H9 (cell line): ENCODE measurements at regions not wholly inside any gene's neighbourhood (a gene's known extent, or its start where the extent isn't known, plus 50 kb on each side); places are given as distances from the start of the nearest gene placed in this dataset.

ENCODE experiments used
- DNase-seq: peaks from one replicate; pipeline ENCODE4 v3.0.0-alpha.2; 2017
- H2AFZ ChIP-seq: one replicate; pipeline ENCODE4 v1.6.1; 2013; ENCODE audit warnings: mild to moderate bottlenecking, low read length, control low read depth, moderate library complexity
- H2AK5ac ChIP-seq: 2 replicates; pipeline ENCODE4 v1.6.1; 2013; ENCODE audit warnings: low read length, control low read depth, mixed read lengths; ENCODE audit not compliant: insufficient read length
- H2BK120ac ChIP-seq: one replicate; pipeline ENCODE4 v1.6.1; 2013; ENCODE audit warnings: low read depth, mild to moderate bottlenecking, low read length, control low read depth, inconsistent platforms; ENCODE audit not compliant: poor library complexity, severe bottlenecking
- H2BK12ac ChIP-seq: 2 replicates; pipeline ENCODE4 v1.6.1; 2013; ENCODE audit warnings: low read length, control low read depth, mixed read lengths, low read depth; ENCODE audit not compliant: insufficient read length
- H2BK15ac ChIP-seq: 2 replicates; pipeline ENCODE4 v1.6.1; 2013; ENCODE audit warnings: low read depth, low read length, control low read depth
- H2BK20ac ChIP-seq: one replicate; pipeline ENCODE4 v1.6.1; 2013; ENCODE audit warnings: low read depth, mild to moderate bottlenecking, low read length, control low read depth, inconsistent platforms; ENCODE audit not compliant: poor library complexity, severe bottlenecking
- H2BK5ac ChIP-seq: 2 replicates; pipeline ENCODE4 v1.6.1; 2013; ENCODE audit warnings: low read length, control low read depth, mixed read lengths; ENCODE audit not compliant: insufficient read length
- H3K14ac ChIP-seq: 2 replicates; pipeline ENCODE4 v1.6.1; 2013; ENCODE audit warnings: low read length, control low read depth; ENCODE audit not compliant: insufficient read depth
- H3K18ac ChIP-seq: 2 replicates; pipeline ENCODE4 v1.6.1; 2013; ENCODE audit warnings: low read depth, mild to moderate bottlenecking, mixed read lengths, low read length, control low read depth; ENCODE audit not compliant: insufficient read length
- H3K23ac ChIP-seq: 2 replicates; pipeline ENCODE4 v1.6.1; 2013; ENCODE audit warnings: low read length, control low read depth, mixed read lengths, low read depth; ENCODE audit not compliant: insufficient read length
- H3K23me2 ChIP-seq: 2 replicates; pipeline ENCODE4 v1.6.1; 2013; ENCODE audit warnings: low read depth, mild to moderate bottlenecking, mixed read lengths, low read length, control low read depth; ENCODE audit not compliant: insufficient read length, poor library complexity, severe bottlenecking
- H3K27ac ChIP-seq: 2 replicates; pipeline ENCODE4 v1.5.1; 2013; ENCODE audit warnings: low read length, control low read depth, mixed read lengths, low read depth; ENCODE audit not compliant: insufficient read length
- H3K27me3 ChIP-seq: 2 replicates; pipeline ENCODE4 v1.6.1; 2013; ENCODE audit warnings: low read length, control low read depth, inconsistent platforms; ENCODE audit not compliant: insufficient read depth
- H3K4ac ChIP-seq: 2 replicates; pipeline ENCODE4 v1.6.1; 2013; ENCODE audit warnings: low read depth, mild to moderate bottlenecking, control low read depth, inconsistent platforms, low read length, moderate library complexity
- H3K4me1 ChIP-seq: 2 replicates; pipeline ENCODE4 v1.6.1; 2013; ENCODE audit warnings: low read length, control low read depth, inconsistent platforms; ENCODE audit not compliant: insufficient read depth
- H3K4me2 ChIP-seq: 2 replicates; pipeline ENCODE4 v1.6.1; 2013; ENCODE audit warnings: low read length, control low read depth, mixed read lengths; ENCODE audit not compliant: insufficient read length, insufficient read depth
- H3K56ac ChIP-seq: 2 replicates; pipeline ENCODE4 v1.6.1; 2013; ENCODE audit warnings: low read depth, mild to moderate bottlenecking, mixed read lengths, low read length, control low read depth; ENCODE audit not compliant: insufficient read length
- H3K79me1 ChIP-seq: 2 replicates; pipeline ENCODE4 v1.6.1; 2013; ENCODE audit warnings: low read depth, mild to moderate bottlenecking, moderate library complexity, low read length, control low read depth, inconsistent platforms; ENCODE audit not compliant: insufficient read depth, poor library complexity, severe bottlenecking
- H3K79me2 ChIP-seq: 2 replicates; pipeline ENCODE4 v1.6.1; 2013; ENCODE audit warnings: low read length, control low read depth, inconsistent platforms; ENCODE audit not compliant: insufficient read depth
- H3K9ac ChIP-seq: 2 replicates; pipeline ENCODE4 v1.6.1; 2013; ENCODE audit warnings: low read length, control low read depth, mixed read lengths; ENCODE audit not compliant: insufficient read length; ENCODE audit errors: extremely low read depth
- H3K9me3 ChIP-seq: one replicate; pipeline ENCODE4 v1.6.1; 2013; ENCODE audit warnings: low read depth, low read length, inconsistent platforms; ENCODE audit not compliant: control insufficient read depth
- H3T11ph ChIP-seq: one replicate; pipeline ENCODE4 v1.6.1; 2013; ENCODE audit warnings: mild to moderate bottlenecking, low read length, control low read depth, inconsistent platforms
- H4K20me1 ChIP-seq: one replicate; pipeline ENCODE4 v1.6.1; 2013; ENCODE audit not compliant: control insufficient read depth, insufficient read length, insufficient read depth
- H4K5ac ChIP-seq: 2 replicates; pipeline ENCODE4 v1.6.1; 2013; ENCODE audit warnings: low read depth, mild to moderate bottlenecking, mixed read lengths, low read length, control low read depth; ENCODE audit not compliant: insufficient read length
- H4K8ac ChIP-seq: replicated peaks from 2 replicates; pipeline ENCODE4 v1.6.1; 2013; ENCODE audit warnings: low read length, control low read depth, mixed read lengths, low read depth; ENCODE audit not compliant: insufficient read length
- H4K91ac ChIP-seq: 2 replicates; pipeline ENCODE4 v1.6.1; 2013; ENCODE audit warnings: low read depth, mild to moderate bottlenecking, moderate library complexity, mixed read lengths, low read length, control low read depth; ENCODE audit not compliant: insufficient read length
- H3K27ac Mint-ChIP-seq, 3 experiments: 2 replicates in 2 of 3; 3 replicates in 1 of 3; pipeline ENCODE4 v1.8.0; 2020 to 2021; ENCODE audit warnings: mixed read lengths in 3 of 3, mild to moderate bottlenecking in 1 of 3, moderate library complexity in 1 of 3
- H3K27me3 Mint-ChIP-seq: 2 replicates; pipeline ENCODE4 v1.8.0; 2021; ENCODE audit warnings: low read depth, mild to moderate bottlenecking, moderate library complexity, mixed read lengths
- H3K36me3 Mint-ChIP-seq, 3 experiments: 2 replicates in 2 of 3; 3 replicates in 1 of 3; pipeline ENCODE4 v1.8.0; 2020 to 2021; ENCODE audit warnings: low read depth in 3 of 3, mixed read lengths in 3 of 3; ENCODE audit not compliant: insufficient read depth in 1 of 3
- H3K4me1 Mint-ChIP-seq, 2 experiments: 2 replicates each; pipeline ENCODE4 v1.8.0; 2020; ENCODE audit warnings: mixed read lengths in 2 of 2
- H3K4me3 Mint-ChIP-seq, 2 experiments: 2 replicates in 1 of 2; 3 replicates in 1 of 2; pipeline ENCODE4 v1.8.0; 2020 to 2021; ENCODE audit warnings: mild to moderate bottlenecking in 2 of 2, mixed read lengths in 2 of 2, moderate library complexity in 1 of 2
- H3K9me3 Mint-ChIP-seq, 2 experiments: 2 replicates in 1 of 2; 3 replicates in 1 of 2; pipeline ENCODE4 v1.8.0; 2020; ENCODE audit warnings: mild to moderate bottlenecking in 2 of 2, mixed read lengths in 2 of 2, moderate library complexity in 1 of 2
- WGBS: extraction: QIAGEN DNeasy Blood & Tissue Kit; methylation state at CpG from one replicate; pipeline ENCODE4 v1.1.7; 2013; ENCODE audit warnings: missing lambda C conversion rate, low lambda C conversion rate, mixed read lengths; ENCODE audit not compliant: insufficient read length; ENCODE audit errors: extremely low coverage; 5-methylcytosine and 5-hydroxymethylcytosine counted together
- TF ChIP-seq, protein P1 (sequence below): fragments of 200-600 bp; sonication (generic); conservative IDR thresholded peaks from 3 replicates; pipeline ENCODE4 v1.8.0; 2021; ENCODE audit warnings: antibody characterized with exemption, mild to moderate bottlenecking

DNA sequence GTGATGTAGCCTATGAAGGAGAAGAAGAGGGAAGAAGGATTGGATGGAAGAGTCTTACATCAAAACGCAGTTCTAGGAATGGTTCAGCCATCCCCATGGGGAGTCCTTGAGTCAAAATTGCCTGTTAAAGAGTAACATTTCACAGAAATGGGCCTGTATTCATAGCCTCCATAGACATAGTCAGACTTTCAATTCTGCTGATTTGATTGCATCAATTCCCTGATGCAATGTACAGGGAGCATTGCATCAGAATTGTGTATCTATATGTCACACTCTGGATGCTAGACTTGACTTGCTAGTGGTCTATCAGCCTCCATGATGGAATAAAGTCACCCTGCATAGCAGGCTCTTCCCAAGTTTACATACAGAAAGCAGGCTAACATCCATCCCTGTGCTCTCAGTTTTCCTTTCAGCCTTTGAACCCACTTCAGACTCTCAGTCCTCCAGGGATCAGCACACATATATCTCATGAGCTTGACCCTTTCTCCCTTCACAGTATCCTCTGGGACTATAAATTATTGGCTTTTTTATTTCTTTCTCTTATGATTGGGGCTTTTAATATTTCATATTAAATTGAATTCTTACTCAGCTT, 1111.7 kb upstream of the B3GALT2 start:
- no peak overlapping the region for H2BK12ac ChIP-seq
- no peak overlapping the region for H2AFZ ChIP-seq
- no peak for DNase-seq
- H3K4ac ChIP-seq: no peak overlapping the region
- H3K14ac ChIP-seq: no peak overlapping the region
- no peak overlapping the region for H2BK120ac ChIP-seq
- H4K20me1 ChIP-seq: no peaks in the 10 kb centered on the region
- TF ChIP-seq, protein P1, sequence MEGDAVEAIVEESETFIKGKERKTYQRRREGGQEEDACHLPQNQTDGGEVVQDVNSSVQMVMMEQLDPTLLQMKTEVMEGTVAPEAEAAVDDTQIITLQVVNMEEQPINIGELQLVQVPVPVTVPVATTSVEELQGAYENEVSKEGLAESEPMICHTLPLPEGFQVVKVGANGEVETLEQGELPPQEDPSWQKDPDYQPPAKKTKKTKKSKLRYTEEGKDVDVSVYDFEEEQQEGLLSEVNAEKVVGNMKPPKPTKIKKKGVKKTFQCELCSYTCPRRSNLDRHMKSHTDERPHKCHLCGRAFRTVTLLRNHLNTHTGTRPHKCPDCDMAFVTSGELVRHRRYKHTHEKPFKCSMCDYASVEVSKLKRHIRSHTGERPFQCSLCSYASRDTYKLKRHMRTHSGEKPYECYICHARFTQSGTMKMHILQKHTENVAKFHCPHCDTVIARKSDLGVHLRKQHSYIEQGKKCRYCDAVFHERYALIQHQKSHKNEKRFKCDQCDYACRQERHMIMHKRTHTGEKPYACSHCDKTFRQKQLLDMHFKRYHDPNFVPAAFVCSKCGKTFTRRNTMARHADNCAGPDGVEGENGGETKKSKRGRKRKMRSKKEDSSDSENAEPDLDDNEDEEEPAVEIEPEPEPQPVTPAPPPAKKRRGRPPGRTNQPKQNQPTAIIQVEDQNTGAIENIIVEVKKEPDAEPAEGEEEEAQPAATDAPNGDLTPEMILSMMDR: no peak
- H2BK5ac ChIP-seq: no peak overlapping the region
- H3T11ph ChIP-seq: no peak overlapping the region
- no peaks in the 10 kb centered on the region for H3K4me1 ChIP-seq
- H2BK15ac ChIP-seq: no peak overlapping the region
- H3K79me1 ChIP-seq: no peaks in the 10 kb centered on the region
- H3K9ac ChIP-seq: no peak overlapping the region
- no peak overlapping the region for H4K8ac ChIP-seq
- no peaks in the 10 kb centered on the region for H3K9me3 ChIP-seq
- Mint-ChIP-seq H3K4me1 (peaks cover 2% of the 10 kb centered on the region in 2 experiments), H3K9me3 (no peaks in the 10 kb centered on the region), H3K27me3 (peaks cover 3% of the 10 kb centered on the region), H3K36me3 (no peaks in the 10 kb centered on the region), H3K27ac (peak overlapping the region in 1 of 3 experiments; percentile 42; a peak in 1 of 7 replicates), H3K4me3 (no peak overlapping the region)
- H3K23me2 ChIP-seq: no peaks in the 10 kb centered on the region
- no peak overlapping the region for H3K4me2 ChIP-seq
- H3K23ac ChIP-seq: no peak overlapping the region
- no peak overlapping the region for H3K27ac ChIP-seq
- no peaks in the 10 kb centered on the region; the same call in 1 of the 2 replicates for H3K27me3 ChIP-seq
- no peak overlapping the region for H3K56ac ChIP-seq
- no peak overlapping the region for H4K91ac ChIP-seq
- no peak overlapping the region for H3K18ac ChIP-seq
- H2AK5ac ChIP-seq: no peak overlapping the region
- no peak overlapping the region for H4K5ac ChIP-seq
- no peak overlapping the region for H2BK20ac ChIP-seq
- no CpG with 5 or more reads among the region's 1 CpG for WGBS
- H3K79me2 ChIP-seq: no peaks in the 10 kb centered on the region
